ENCODE measurements at regions not wholly inside any gene's neighbourhood (a gene's known extent, or its start where the extent isn't known, plus 50 kb on each side); places are given as distances from the start of the nearest gene placed in this dataset.

DNA sequence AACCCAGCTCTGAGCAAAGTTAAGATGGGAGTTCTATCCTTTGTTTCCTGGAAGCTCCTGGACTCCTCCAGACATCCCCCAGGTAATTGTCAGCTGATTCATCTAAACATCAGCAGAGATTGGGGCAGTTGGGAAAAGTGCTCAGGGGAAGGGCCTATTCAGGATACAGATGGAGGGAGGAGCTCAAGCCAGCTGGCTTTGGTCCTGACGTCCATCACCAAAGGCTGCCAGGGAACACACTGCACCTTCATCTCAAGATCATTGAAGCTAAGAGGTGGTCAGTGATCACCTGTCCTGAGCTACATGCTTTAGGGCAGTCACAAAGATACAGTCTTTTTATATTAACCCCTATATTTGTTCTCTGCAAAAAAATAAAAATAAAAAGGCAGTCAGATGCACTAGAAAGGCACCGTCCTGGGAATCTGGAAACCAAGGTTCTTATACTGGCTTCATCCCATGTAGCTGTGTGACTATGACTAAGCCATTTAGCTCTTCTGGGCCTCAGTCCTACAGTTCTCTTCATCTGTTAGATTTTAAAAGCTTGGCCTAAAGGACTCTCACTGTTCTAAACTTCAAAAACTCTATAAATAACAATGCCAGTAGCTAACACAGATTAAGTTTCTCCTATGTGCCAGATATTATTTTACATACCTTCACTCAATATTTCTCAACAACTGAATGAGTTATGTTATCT, 446.5 kb downstream of the BCL11A start:
- TF ChIP-seq NR3C1 (IDR thresholded peaks at IDR 0.05), result no peak
- no peak for TF ChIP-seq POLR2A (IDR thresholded peaks at IDR 0.05; ENCODE audit: low read length)
- TF ChIP-seq, protein P1, sequence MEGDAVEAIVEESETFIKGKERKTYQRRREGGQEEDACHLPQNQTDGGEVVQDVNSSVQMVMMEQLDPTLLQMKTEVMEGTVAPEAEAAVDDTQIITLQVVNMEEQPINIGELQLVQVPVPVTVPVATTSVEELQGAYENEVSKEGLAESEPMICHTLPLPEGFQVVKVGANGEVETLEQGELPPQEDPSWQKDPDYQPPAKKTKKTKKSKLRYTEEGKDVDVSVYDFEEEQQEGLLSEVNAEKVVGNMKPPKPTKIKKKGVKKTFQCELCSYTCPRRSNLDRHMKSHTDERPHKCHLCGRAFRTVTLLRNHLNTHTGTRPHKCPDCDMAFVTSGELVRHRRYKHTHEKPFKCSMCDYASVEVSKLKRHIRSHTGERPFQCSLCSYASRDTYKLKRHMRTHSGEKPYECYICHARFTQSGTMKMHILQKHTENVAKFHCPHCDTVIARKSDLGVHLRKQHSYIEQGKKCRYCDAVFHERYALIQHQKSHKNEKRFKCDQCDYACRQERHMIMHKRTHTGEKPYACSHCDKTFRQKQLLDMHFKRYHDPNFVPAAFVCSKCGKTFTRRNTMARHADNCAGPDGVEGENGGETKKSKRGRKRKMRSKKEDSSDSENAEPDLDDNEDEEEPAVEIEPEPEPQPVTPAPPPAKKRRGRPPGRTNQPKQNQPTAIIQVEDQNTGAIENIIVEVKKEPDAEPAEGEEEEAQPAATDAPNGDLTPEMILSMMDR (IDR thresholded peaks at IDR 0.05), result no peak
- no peak for TF ChIP-seq HOXA7 (CRISPR knock-in tag; IDR thresholded peaks at IDR 0.05)
- TF ChIP-seq SMC3 (IDR thresholded peaks at IDR 0.05), result no peak
- TF ChIP-seq EP300 (IDR thresholded peaks at IDR 0.05), result no peak
- TF ChIP-seq RNF2 (IDR thresholded peaks at IDR 0.05; ENCODE audit: borderline replicate concordance, low read depth), result no peak

All from A549 (cell line).